Stimulated activated CD4-positive, alpha-beta T cell treated with anti-CD3 and anti-CD28 coated beads, Interleukin-1b, Interleukin-23, amount 100 ng/mL, for 4 hours (primary cell): ENCODE measurements at regions not wholly inside any gene's neighbourhood (a gene's known extent, or its start where the extent isn't known, plus 50 kb on each side); places are given as distances from the start of the nearest gene placed in this dataset.

ENCODE experiments used
- DNase-seq, 2 donors: peaks; one replicate each; pipeline ENCODE4 v3.0.0-alpha.2; 2020; ENCODE audit warnings: low read depth in 2 of 2

GRCh38 chr6:147621263-147621662 lies 112.8 kb downstream of the SAMD5 start:
- no peak for DNase-seq

GRCh38 chr6:147621961-147622360 lies 113.5 kb downstream of the SAMD5 start:
- no peak for DNase-seq

- no peak for DNase-seq
Observed at GRCh38 chr6:147624946-147625515, 116.5 kb downstream of the SAMD5 start.

DNA sequence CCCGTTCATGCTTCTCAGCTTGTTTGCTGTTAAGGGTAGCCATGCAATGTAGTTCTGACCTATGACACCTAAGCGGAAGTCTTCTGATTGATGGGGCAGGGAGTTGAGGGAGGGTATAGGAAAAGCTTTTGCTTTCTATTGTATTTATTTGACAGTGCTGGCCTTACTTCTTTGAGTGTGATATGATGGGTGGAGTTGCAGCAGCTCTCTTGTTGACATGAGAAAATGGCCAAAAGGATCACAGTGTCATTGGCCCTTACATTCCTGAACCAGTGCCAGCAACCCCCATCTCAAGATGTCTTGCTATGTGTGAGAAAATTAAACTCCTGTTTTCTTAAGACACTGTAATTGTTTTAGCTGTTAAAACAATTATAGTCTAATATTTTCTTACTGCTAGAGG lies 117.5 kb downstream of the SAMD5 start:
- DNase-seq, result no peak

GRCh38 chr6:147627411-147627810 lies 118.9 kb downstream of the SAMD5 start:
- no peak for DNase-seq

- no peak for DNase-seq
Observed at GRCh38 chr6:147633191-147633590, 124.7 kb downstream of the SAMD5 start.

GRCh38 chr6:147637620-147638195 lies 129.2 kb downstream of the SAMD5 start:
- DNase-seq, result no peak

DNA sequence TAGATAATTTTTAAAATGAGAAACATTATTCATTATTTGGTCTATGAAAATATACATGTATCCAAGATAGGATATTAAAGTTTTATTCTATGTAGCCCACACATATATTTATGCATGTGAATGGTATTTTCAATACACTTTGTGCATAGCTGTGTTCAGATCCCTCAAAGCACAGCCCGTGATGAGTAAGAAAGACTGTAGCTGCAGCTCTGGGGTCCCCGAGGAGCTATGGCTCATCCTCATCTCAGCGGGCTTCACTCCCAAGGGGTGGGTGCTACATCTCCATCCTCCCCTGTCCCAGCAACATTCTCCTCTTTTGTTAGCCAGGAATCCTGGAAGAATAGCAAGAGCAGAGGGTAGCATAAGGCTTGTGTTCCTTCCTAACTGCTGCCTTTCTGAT lies 130.8 kb downstream of the SAMD5 start:
- no peak for DNase-seq

- DNase-seq, result no peak
Observed at GRCh38 chr6:147640606-147641005, 132.1 kb downstream of the SAMD5 start.

DNA sequence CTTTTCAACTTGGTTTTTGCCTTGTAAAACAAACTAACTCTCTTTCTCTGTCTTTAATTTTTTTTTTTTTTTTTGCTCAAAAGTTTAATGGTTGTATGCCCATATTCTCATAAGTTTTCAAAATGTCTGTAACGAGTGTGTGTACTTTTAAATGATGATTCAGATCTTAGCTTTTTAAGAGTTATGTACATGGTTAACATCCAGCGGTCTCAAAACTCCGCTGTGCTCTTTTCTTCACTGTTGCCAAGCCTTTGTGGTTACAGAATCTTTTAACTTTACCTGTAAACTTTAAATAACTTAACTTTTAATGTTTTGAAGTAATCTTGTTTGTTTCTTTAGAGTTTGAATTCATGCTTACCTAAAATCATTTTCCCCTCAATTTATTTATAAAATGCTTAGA lies 133.0 kb downstream of the SAMD5 start:
- DNase-seq, result no peak

DNA sequence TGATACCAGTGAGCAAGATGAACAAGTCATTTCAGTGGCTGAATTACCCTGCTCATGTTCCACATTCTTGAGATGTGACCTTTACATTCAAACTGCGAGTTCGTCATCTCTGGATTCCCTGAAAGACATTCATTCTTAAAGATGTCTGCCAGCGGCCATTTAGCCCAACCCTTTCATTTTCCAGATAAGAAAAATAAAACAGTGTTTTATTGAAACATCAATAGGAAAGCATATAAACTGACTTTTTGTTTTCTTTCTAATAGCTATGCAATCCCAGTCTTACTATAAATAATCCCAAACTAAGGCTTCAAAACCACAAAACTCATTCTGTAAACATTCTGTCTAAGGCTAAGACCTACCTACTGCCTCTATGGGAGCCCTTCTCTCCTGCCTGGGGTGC lies 134.0 kb downstream of the SAMD5 start:
- no peak for DNase-seq

DNA sequence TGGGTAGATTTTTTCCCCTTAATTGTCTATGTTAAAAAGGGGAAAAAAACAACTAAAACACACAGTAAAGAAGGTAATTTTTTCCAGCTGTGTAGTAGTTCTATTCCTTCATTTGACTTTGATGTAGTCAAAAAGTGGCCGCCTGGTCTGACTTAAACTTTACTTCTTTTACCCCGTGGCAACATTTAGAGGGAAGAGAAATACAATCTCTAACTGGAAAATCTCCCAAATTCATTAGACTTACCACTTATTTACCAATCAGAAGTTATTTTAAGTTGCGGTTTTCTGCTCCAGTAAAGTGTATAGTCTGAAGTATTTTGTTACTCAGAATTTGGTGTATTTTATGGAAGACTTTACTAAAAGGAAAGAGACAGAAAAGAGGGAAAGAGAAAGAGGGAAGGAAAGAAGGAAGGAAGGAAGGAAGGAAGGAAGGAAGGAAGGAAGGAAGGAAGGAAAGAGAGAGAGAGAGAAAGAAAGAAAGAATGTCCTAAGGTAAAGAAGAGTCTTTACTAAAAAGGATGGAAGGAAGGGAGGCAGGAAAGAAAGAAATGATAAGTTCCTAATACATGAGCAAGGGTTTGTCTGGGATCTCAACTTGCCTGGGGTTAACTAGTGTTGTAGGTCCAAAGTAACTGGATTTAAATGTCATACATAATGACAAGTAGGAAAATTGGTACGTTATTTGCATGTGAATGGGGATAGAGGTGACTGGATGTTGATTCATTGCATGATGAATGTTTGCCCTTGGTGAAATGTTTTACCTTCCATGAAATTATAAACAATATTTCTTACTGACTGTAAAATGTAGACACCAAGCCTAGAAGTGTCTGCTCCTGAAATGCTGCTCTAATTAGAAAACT lies 135.1 kb downstream of the SAMD5 start:
- DNase-seq, result no peak

DNA sequence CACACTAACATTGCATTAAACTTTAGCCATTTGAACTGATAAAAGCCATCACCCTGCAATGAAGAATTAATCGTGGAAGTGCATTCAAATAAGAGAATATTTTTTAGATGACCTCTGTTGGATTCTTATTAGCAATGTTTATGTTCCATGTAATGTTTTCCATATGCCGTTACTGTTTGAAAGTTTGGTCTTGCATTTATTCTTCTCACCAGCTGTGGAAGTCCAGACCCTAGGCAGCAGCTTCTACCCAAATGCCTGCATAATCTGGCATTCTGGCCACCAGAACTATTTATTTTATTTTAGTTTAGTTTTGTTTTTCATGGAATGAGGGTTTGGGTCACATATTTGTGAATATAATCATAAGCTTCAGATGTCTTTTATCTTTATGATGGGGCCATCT lies 140.4 kb downstream of the SAMD5 start:
- DNase-seq, result no peak

DNA sequence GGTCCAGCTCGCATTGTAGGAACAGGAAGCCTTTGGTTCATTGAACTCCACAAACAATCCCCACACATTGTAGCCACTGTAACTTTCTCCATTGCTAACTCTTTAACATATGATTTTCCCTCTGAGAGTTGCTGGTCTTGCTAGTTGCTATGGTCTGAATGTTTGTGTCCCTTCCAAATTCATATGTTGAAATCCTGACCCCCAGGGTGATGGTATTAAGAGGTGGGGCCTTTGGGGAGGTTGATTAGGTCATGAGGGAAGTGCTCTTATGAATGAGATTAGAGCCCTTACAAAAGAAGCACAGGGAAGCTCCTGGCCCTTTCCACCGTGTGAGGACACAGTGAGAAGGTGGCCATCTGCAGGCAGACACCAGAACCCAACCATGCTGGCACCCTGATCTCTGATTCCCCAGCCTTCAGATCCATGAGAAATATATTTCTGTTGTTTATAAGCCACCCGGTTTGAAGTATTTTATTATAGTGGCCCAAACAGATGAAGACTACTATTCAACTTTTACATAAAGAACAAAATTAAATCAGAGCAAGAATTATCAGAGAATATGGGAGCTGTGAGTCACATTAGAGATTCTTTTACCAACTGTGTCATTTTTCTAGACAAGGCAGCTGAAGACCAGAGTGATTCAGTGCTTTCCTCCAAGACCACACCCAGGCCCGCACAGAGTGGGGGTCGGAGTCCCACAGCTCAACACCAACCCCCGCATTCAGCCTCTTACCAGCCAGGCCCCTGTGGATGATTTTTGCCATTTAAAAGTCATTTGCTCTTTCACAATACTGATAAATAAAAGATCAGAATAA lies 143.0 kb downstream of the SAMD5 start:
- no peak for DNase-seq

DNA sequence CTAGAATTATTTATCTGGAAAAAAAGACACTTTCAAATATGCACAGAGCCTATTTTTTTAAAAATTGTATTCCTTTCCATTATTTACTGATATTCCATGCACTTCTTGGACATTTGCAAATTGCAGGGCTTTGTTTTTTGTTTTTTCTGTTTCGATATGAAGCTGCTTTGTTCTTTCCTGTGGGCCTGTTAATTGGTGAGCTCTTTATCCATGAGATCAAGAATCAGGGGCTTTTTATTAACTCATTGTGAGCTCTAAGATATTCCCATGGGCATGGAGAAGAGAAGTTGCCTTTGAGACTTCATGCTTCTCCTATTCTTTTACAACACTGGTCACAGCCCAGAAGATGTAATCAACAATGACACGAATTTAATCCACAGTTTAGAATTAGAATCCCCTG lies 145.1 kb downstream of the SAMD5 start:
- no peak for DNase-seq

DNA sequence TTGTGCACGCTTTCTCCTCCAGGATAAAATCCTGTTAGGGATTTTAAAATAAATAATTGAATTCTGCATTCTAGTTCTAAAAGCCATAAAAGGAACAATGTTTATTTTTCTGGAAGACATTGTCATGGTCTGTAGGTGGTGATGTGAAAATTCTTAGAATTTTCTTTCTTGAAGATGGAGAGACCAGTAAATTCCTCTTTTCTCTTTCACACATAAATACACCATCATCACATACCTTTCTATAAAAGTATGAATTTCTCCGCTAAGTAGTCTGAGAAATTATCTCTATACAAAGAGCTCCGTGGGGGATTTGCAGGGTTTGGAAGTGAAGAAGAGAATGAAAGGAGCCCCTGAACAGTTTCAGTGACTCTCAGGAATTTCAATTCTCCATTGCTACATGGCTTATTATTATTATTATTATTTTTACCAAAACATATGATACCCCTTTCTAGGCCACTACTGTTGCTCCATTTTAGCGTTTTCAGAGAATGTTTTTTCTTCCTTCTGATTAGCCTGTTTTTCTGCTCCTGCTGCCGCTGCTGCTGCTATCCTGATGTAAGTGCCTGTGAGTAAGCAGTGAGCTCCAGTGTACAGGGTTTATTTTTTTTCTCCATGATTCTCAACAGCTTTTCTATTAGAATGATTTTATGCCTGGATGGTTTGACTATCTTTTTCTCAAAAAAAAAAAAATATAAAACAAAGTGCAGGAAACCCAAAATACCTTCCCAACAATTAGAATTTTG lies 145.8 kb downstream of the SAMD5 start:
- DNase-seq, result no peak

DNA sequence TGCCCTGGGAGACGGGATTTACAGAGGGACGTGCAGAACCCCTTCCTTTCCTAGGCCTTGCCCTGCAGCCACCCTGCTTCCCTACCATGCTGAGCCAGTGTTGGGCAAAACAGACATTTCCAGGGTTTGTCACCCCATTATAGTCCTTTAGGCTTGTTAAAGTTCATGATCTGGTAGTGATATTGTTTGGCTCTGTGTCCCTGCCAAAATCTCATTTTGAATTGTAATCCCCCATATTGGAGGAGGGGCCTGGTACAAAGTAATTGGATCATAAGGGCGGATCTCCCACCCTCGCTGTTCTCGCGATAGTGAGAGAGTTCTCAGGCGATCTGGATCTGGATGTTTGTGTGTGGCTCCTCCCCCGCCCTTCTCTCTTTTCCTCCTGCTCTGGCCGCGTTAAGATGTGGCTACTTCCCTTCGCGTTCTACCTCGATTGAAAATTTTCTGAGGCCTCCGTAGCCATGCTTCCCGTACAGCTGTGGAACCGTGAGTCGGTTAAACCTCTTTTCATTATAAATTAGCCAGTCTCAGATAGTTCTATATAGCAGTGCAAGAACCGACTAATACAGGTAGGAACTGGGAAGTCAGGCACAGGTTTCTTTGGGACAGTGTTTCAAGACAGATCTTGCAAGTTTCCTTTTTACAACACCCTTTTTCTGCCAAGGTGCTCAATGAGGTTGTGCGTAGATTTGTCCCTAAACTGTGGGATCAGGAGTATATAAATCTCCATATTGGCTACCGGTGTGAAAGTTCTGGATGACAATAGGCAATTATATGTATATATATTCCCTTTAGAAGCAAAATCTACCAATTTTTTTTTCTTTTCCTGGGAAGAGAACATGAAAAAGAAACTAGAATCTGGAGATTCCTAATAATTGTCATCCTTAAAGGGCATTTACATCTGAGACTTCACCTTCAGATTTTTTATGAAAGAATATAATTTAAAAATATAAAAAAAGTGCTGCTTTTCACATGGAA lies 152.1 kb downstream of the SAMD5 start:
- DNase-seq, result no peak

DNA sequence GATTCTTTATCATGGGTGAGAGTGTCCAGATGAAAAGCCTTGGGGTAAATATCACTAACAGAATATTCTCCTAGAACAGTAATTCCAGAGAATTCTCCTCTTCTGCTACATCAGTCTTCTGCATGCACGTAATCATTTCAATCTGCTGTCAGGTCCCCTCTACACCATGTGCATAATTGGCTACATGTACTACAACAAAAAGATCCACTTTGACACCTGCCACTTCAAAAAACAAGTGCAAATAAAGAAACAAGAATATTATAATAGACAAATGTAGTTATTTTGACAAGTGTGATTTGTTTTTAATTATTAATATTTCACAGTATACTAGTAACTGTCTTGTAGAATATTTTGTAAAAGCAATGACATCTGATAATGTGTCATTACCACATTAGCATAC lies 154.2 kb downstream of the SAMD5 start:
- DNase-seq, result no peak

- DNase-seq, result no peak
Observed at GRCh38 chr6:147664092-147664491, 155.6 kb downstream of the SAMD5 start.

DNA sequence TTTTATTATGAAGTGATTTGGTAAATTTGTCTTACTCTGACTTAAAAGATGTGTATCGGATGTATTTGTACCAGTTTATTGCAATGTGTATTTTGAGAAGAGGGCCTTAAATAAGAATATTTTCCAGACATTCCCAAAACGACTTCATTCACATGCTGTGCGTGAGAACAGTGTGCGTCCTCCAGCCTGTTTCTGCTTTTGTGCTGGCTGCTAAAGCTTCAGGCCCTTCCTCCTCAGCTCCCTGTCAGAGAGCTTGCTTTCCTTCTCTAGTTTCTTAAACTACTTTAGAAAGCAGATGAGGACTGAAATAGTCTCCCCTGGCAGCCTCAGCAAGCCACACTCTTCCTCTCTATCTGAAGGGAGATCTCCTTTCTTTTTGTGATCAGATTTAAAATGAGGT lies 157.8 kb downstream of the SAMD5 start:
- DNase-seq, result no peak
